ENCODE measurements at regions not wholly inside any gene's neighbourhood (a gene's known extent, or its start where the extent isn't known, plus 50 kb on each side); places are given as distances from the start of the nearest gene placed in this dataset.

GRCh38 chr2:225889452-225889851, 489.9 kb downstream of the NYAP2 start:
- no peaks in the 10 kb centered on the region for H3K4me1 ChIP-seq
- no peaks in the 10 kb centered on the region for H3K27me3 ChIP-seq
- no peak for DNase-seq
- H3K9me3 ChIP-seq: no peaks in the 10 kb centered on the region
- WGBS (ENCODE audit: insufficient coverage, low coverage, low lambda C conversion rate, missing lambda C conversion rate): 0% methylated on average over 1 of the region's 1 CpG
- TF ChIP-seq POLR2A (IDR thresholded peaks at IDR 0.05) (no peak), CTCF (IDR thresholded peaks at IDR 0.05) (peak; percentile 67 to 88 (median 78))
- H3K4me3 ChIP-seq: no peak overlapping the region
- ATAC-seq: peak; percentile 69 to 80 (median 74)
- no peak overlapping the region for H3K27ac ChIP-seq
- H3K36me3 ChIP-seq: no peaks in the 10 kb centered on the region
- intact Hi-C loops (cut with DNase I): no loop called here

- Histone ChIP-seq H3K27ac (no peak overlapping the region), H3K4me1 (no peaks in the 10 kb centered on the region), H3K27me3 (no peaks in the 10 kb centered on the region), H3K36me3 (no peaks in the 10 kb centered on the region), H3K9me3 (no peaks in the 10 kb centered on the region), H3K4me3 (no peak overlapping the region)
- intact Hi-C loops (cut with DNase I): no loop called here
- DNase-seq (no peak), ATAC-seq (no peak)
- 44% methylated on average over 5 of the region's 5 CpGs for WGBS (ENCODE audit: insufficient coverage, low coverage, low lambda C conversion rate, missing lambda C conversion rate)
- TF ChIP-seq POLR2A (IDR thresholded peaks at IDR 0.05) (no peak), CTCF (IDR thresholded peaks at IDR 0.05) (no peak)
These were observed 467.6 kb downstream of the NYAP2 start for GRCh38 chr2:225867071-225867470.

- no peak for ATAC-seq
- no peak overlapping the region for H3K27ac ChIP-seq
- H3K9me3 ChIP-seq: no peaks in the 10 kb centered on the region
- no peaks in the 10 kb centered on the region for H3K27me3 ChIP-seq
- H3K36me3 ChIP-seq: no peaks in the 10 kb centered on the region
- intact Hi-C loops (cut with DNase I): no loop called here
- H3K4me3 ChIP-seq: no peak overlapping the region
- TF ChIP-seq CTCF (IDR thresholded peaks at IDR 0.05) (no peak), POLR2A (IDR thresholded peaks at IDR 0.05) (no peak)
- no peak for DNase-seq
- no peaks in the 10 kb centered on the region for H3K4me1 ChIP-seq
These were observed 466.0 kb downstream of the NYAP2 start for GRCh38 chr2:225865468-225865867.

GRCh38 chr2:225864394-225864793, 464.9 kb downstream of the NYAP2 start:
- ATAC-seq: no peak
- H3K27ac ChIP-seq: no peak overlapping the region
- no peaks in the 10 kb centered on the region for H3K4me1 ChIP-seq
- no peak for DNase-seq
- no peak overlapping the region for H3K4me3 ChIP-seq
- no peaks in the 10 kb centered on the region for H3K9me3 ChIP-seq
- H3K27me3 ChIP-seq: no peaks in the 10 kb centered on the region
- WGBS (ENCODE audit: insufficient coverage, low coverage, low lambda C conversion rate, missing lambda C conversion rate): 73% methylated on average over 1 of the region's 1 CpG
- TF ChIP-seq POLR2A (IDR thresholded peaks at IDR 0.05): no peak
- no peak for TF ChIP-seq CTCF (IDR thresholded peaks at IDR 0.05)
- no peaks in the 10 kb centered on the region for H3K36me3 ChIP-seq
- intact Hi-C loops (cut with DNase I): no loop called here

- DNase-seq (no peak), ATAC-seq (peak in 1 of 4 donors; percentile 50)
- H3K9me3 ChIP-seq: no peaks in the 10 kb centered on the region
- no peaks in the 10 kb centered on the region for H3K36me3 ChIP-seq
- H3K4me3 ChIP-seq: no peak overlapping the region
- TF ChIP-seq POLR2A (IDR thresholded peaks at IDR 0.05) (no peak), CTCF (IDR thresholded peaks at IDR 0.05) (no peak)
- intact Hi-C loops (cut with DNase I): no loop called here
- WGBS (ENCODE audit: insufficient coverage, low coverage, low lambda C conversion rate, missing lambda C conversion rate): 6% methylated on average over 1 of the region's 1 CpG
- no peak overlapping the region for H3K27ac ChIP-seq
- H3K27me3 ChIP-seq: no peaks in the 10 kb centered on the region
- peaks cover 0 to 6% (median 0%) of the 10 kb centered on the region in 4 donors for H3K4me1 ChIP-seq
These were observed 443.4 kb downstream of the NYAP2 start for GRCh38 chr2:225842939-225843338.
